ENCODE measurements at regions not wholly inside any gene's neighbourhood (a gene's known extent, or its start where the extent isn't known, plus 50 kb on each side); places are given as distances from the start of the nearest gene placed in this dataset.

DNA sequence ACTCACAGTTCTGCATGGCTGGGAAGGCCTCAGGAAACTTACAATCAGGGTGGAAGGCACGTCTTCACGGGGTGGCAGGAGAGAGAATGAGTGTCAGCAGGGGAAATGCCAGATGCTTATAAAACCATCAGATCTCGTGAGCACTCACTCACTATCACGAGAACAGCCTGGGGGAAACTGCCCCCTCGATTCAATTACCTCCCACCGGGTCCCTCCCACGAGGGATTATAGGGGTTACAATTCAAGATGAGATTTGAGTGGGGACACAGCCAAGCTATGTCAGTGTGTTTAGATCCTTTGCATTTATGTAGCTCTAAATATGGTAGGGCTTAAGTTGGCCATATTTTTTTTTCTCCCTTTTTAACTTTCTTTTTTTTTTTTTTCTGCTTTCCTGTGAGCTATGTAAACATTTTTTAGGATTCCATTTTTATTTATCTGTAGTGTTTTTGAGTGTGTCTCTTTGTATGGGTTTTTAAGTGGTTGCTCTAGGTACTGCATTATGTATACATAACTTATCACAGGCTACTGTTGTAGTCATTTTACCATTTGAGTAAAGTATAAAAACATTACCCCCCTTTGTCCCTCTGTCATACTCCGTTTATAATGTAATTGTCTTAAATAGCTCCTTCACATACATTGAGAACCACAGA, 79.0 kb downstream of the ADRA2C start:
- Histone ChIP-seq H3K4me3 (ENCODE audit: low read depth, low read length) (no peak overlapping the region), H3K27me3 (ENCODE audit: control insufficient read depth, insufficient read depth, low read length) (peaks cover 11% of the 10 kb centered on the region), H3K36me3 (ENCODE audit: control insufficient read depth, insufficient read depth, low read length) (no peaks in the 10 kb centered on the region)
- TF ChIP-seq CTCF (IDR thresholded peaks at IDR 0.05; ENCODE audit: insufficient read depth, low read depth, low read length) = no peak
- no peak for DNase-seq (ENCODE audit: low read depth)
- ChIA-PET POLR2A (no interaction called here), CTCF (no interaction called here)

GRCh38 chr4:3845744-3846429, 79.7 kb downstream of the ADRA2C start:
- TF ChIP-seq CTCF (IDR thresholded peaks at IDR 0.05; ENCODE audit: insufficient read depth, low read depth, low read length) = no peak
- no peak overlapping the region for H3K4me3 ChIP-seq (ENCODE audit: low read depth, low read length)
- peaks cover 11% of the 10 kb centered on the region for H3K27me3 ChIP-seq (ENCODE audit: control insufficient read depth, insufficient read depth, low read length)
- ChIA-PET POLR2A (no interaction called here), CTCF (no interaction called here)
- H3K36me3 ChIP-seq (ENCODE audit: control insufficient read depth, insufficient read depth, low read length) = no peaks in the 10 kb centered on the region
- no peak for DNase-seq (ENCODE audit: low read depth)

DNA sequence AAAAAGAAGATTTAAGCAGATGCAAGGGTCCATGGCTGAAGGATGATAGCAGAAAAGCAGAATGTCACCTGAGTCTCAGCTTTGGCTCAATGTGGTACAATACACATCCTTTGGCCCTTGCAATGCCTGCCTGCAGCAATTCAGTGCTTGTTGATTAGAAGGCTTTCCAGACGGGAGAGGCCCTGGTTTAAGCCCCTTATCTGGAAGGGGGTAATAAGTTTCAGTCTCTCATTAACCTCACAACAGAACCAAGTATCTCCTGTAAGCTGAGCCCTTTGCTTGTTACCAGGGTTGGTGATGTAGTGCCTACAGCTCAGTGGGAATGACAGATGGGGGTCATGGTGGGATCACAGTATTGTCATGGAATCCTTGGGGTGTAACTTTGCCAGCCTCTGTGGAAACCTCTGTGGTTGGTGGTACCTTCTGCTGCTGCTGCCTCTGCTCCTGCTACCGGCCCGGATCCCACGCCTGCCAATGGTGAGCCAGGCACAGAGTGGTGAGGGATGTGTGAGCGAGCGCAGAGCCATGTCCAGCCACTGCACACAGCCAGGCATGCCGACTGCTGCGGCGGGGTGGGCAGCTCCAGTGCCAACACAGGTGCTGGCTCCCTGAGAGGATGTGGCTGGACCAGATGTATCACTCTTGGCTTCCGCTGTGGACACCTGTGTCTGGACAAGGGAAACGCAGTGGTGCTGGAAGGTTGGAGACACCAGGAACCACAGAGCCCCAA, 81.2 kb downstream of the ADRA2C start:
- no peak for TF ChIP-seq CTCF (IDR thresholded peaks at IDR 0.05; ENCODE audit: insufficient read depth, low read depth, low read length)
- CTCF ChIA-PET = no interaction called here
- POLR2A ChIA-PET = no interaction called here
- DNase-seq (ENCODE audit: low read depth) = no peak
- H3K27me3 ChIP-seq (ENCODE audit: control insufficient read depth, insufficient read depth, low read length) = peaks cover 10% of the 10 kb centered on the region
- H3K4me3 ChIP-seq (ENCODE audit: low read depth, low read length) = no peak overlapping the region
- H3K36me3 ChIP-seq (ENCODE audit: control insufficient read depth, insufficient read depth, low read length) = no peaks in the 10 kb centered on the region

DNA sequence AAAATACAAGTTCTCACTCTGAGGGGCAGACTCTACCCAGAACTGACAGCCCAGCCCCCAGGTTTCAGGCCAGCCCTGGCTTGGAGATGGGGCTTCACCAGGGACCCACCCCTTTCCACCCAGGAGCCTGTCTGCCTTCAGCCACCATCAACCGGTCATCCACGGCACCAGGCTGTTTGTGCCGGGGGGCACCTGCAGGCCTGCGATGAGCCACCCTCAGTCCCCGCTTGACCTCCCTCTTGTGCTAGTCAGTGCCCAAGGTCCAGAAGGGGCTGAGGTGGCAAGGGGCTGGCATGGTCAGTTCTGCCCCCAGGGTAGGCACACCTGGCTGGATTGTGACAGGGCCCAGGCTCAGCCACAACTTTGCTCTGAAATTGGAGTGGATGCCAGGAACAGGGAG, 82.1 kb downstream of the ADRA2C start:
- ChIA-PET POLR2A (no interaction called here), CTCF (no interaction called here)
- Histone ChIP-seq H3K27me3 (ENCODE audit: control insufficient read depth, insufficient read depth, low read length) (peaks cover 8% of the 10 kb centered on the region; the same call in 1 of the 2 replicates), H3K36me3 (ENCODE audit: control insufficient read depth, insufficient read depth, low read length) (no peaks in the 10 kb centered on the region), H3K4me3 (ENCODE audit: low read depth, low read length) (no peak overlapping the region)
- DNase-seq (ENCODE audit: low read depth) = no peak
- no peak for TF ChIP-seq CTCF (IDR thresholded peaks at IDR 0.05; ENCODE audit: insufficient read depth, low read depth, low read length)

DNA sequence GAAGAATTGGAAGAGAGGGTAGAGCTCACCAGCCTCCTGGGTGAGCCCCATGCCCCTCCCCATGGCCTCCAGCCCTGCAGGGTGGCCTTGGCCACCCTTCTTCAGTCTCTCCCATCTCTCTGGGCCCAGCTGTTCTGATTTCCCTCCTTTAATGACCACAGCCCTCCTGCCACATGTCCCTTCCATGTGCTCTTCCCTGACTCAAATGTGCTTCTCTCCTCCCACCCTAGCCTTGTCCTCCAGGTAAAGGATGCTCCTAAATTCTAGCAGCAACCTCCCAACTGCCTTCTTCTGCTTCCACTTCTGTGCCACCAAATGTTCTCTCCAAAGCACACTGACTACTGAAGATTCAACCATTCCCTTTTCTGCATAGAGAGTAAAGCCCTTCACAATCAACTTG, 83.0 kb downstream of the ADRA2C start:
- DNase-seq (ENCODE audit: low read depth) = no peak
- Histone ChIP-seq H3K4me3 (ENCODE audit: low read depth, low read length) (no peak overlapping the region), H3K36me3 (ENCODE audit: control insufficient read depth, insufficient read depth, low read length) (no peaks in the 10 kb centered on the region), H3K27me3 (ENCODE audit: control insufficient read depth, insufficient read depth, low read length) (peaks cover 9% of the 10 kb centered on the region)
- no peak for TF ChIP-seq CTCF (IDR thresholded peaks at IDR 0.05; ENCODE audit: insufficient read depth, low read depth, low read length)
- ChIA-PET POLR2A (no interaction called here), CTCF (no interaction called here)
